BE2C (cell line): ENCODE measurements at regions not wholly inside any gene's neighbourhood (a gene's known extent, or its start where the extent isn't known, plus 50 kb on each side); places are given as distances from the start of the nearest gene placed in this dataset.

Experiments
- DNase-seq: peaks from one replicate; pipeline ENCODE4 v3.0.0-alpha.2; 2020
- H3K27me3 ChIP-seq: fragments of 250-450 bp; sonication (Bioruptor Pico); 2 replicates; pipeline ENCODE4 v1.5.1; 2020; ENCODE audit warnings: mild to moderate bottlenecking
- H3K36me3 ChIP-seq: fragments of 250-450 bp; sonication (Bioruptor Pico); 2 replicates; pipeline ENCODE4 v1.5.1; 2020; ENCODE audit warnings: mild to moderate bottlenecking
- H3K4me1 ChIP-seq: fragments of 250-450 bp; sonication (Bioruptor Pico); 2 replicates; pipeline ENCODE4 v1.5.1; 2020
- H3K4me3 ChIP-seq: 2 replicates; pipeline ENCODE4 v1.5.1; 2011; ENCODE audit warnings: low read depth, low read length
- H3K9me3 ChIP-seq: fragments of 250-450 bp; sonication (Bioruptor Pico); 2 replicates; pipeline ENCODE4 v1.5.1; 2020
- TF ChIP-seq, protein P1 (sequence below): IDR thresholded peaks from 2 replicates; pipeline ENCODE4 v1.5.1; 2012; ENCODE audit warnings: mild to moderate bottlenecking, low read depth, low read length

GRCh38 chr16:66135838-66136237, 230.7 kb upstream of the CDH5 start:
- H3K9me3 ChIP-seq: no peaks in the 10 kb centered on the region
- H3K36me3 ChIP-seq: no peaks in the 10 kb centered on the region
- peaks cover 3% of the 10 kb centered on the region; the same call in 1 of the 2 replicates for H3K4me1 ChIP-seq
- TF ChIP-seq, protein P1, sequence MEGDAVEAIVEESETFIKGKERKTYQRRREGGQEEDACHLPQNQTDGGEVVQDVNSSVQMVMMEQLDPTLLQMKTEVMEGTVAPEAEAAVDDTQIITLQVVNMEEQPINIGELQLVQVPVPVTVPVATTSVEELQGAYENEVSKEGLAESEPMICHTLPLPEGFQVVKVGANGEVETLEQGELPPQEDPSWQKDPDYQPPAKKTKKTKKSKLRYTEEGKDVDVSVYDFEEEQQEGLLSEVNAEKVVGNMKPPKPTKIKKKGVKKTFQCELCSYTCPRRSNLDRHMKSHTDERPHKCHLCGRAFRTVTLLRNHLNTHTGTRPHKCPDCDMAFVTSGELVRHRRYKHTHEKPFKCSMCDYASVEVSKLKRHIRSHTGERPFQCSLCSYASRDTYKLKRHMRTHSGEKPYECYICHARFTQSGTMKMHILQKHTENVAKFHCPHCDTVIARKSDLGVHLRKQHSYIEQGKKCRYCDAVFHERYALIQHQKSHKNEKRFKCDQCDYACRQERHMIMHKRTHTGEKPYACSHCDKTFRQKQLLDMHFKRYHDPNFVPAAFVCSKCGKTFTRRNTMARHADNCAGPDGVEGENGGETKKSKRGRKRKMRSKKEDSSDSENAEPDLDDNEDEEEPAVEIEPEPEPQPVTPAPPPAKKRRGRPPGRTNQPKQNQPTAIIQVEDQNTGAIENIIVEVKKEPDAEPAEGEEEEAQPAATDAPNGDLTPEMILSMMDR: no peak
- H3K4me3 ChIP-seq: no peak overlapping the region
- DNase-seq: no peak
- no peaks in the 10 kb centered on the region for H3K27me3 ChIP-seq

- no peak overlapping the region for H3K4me3 ChIP-seq
- no peaks in the 10 kb centered on the region for H3K27me3 ChIP-seq
- no peaks in the 10 kb centered on the region for H3K9me3 ChIP-seq
- peaks cover 3% of the 10 kb centered on the region; the same call in 1 of the 2 replicates for H3K4me1 ChIP-seq
- TF ChIP-seq, protein P1: no peak
- no peaks in the 10 kb centered on the region for H3K36me3 ChIP-seq
- DNase-seq: no peak
These were observed 231.1 kb upstream of the CDH5 start for GRCh38 chr16:66135421-66135831.

DNA sequence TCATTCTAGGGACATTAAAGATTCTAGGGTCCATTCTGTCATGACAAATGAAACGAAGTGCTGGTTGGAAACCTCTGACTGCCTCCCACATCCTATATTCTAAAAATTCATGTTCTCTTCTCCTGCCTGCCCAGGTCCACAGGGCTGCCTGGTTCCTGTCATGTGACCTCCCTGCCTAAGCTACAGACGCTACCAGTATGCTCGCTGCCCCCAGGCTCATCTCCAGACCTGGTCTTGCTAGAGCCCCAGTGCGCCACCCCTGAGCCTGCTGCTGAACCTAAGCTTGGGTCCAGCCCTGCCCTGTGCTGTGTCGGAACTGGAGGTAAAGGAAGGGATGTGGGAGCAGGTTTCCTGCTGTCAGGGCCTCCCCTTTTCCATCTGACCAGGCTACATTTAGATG, 231.6 kb upstream of the CDH5 start:
- Histone ChIP-seq H3K27me3 (no peaks in the 10 kb centered on the region), H3K4me1 (peaks cover 3% of the 10 kb centered on the region; the same call in 1 of the 2 replicates), H3K36me3 (no peaks in the 10 kb centered on the region), H3K9me3 (no peaks in the 10 kb centered on the region), H3K4me3 (no peak overlapping the region)
- TF ChIP-seq, protein P1: no peak
- DNase-seq: peak; percentile 28

GRCh38 chr16:66133643-66134338, 232.7 kb upstream of the CDH5 start:
- TF ChIP-seq, protein P1: no peak
- Histone ChIP-seq H3K4me3 (no peak overlapping the region), H3K27me3 (no peaks in the 10 kb centered on the region), H3K9me3 (no peaks in the 10 kb centered on the region), H3K36me3 (no peaks in the 10 kb centered on the region), H3K4me1 (peaks cover 3% of the 10 kb centered on the region; the same call in 1 of the 2 replicates)
- DNase-seq: no peak

DNA sequence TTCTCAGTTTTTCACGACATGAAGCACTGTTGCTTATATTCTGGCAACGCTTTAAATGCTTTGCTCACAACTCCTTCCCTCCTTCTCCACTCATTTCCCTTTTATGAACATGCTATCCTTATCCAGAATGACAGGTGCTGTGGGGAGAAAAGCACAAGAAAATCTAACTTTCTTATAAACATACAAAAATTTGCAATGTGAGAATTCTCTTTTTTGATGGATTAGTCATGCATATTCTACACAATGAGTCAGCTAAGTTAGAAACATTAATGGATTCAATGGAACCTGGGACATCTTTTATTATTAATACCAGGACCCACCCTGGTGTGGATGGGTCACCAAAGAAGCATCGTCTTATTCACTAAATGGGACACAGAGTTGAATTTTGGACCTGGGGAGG, 234.6 kb upstream of the CDH5 start:
- no peaks in the 10 kb centered on the region for H3K36me3 ChIP-seq
- TF ChIP-seq, protein P1: no peak
- peaks cover 3% of the 10 kb centered on the region for H3K4me1 ChIP-seq

DNA sequence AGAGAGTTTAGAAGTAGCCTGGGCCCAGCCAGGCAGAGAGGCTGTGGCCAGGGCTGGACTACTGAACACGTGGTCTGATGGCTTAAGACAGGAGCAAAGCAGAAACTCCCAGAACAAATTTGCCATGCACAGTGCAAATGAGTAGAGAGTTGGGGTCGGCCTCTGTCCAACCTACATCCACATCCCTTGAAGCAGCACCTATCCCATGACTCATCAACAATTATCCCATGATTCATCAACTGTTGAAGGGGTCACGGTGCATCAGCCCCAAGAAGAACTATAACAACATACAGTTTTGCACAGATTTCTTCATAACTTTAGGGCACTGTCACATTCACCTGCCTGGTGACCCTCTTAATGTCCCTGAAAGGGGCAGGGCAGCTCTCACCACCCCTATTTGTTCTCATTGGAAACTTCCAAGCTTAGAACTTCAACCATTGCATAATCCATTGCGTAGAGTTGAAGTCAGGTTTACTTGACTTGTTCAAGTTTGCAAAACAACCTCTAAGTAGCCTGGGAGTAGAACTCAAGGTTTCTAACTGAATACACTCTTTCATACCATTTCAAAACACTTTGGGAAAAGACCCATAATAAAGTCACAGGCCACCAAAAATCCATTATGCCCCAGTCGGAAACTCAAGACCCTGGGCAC, 235.2 kb upstream of the CDH5 start:
- DNase-seq: no peak
- Histone ChIP-seq H3K9me3 (no peaks in the 10 kb centered on the region), H3K4me3 (no peak overlapping the region), H3K36me3 (no peaks in the 10 kb centered on the region), H3K4me1 (peaks cover 3% of the 10 kb centered on the region), H3K27me3 (peaks cover 12% of the 10 kb centered on the region)
- TF ChIP-seq, protein P1: no peak

More for the DNA sequence above, 234.6 kb upstream of the CDH5 start:
- no peak for DNase-seq
- no peak overlapping the region for H3K4me3 ChIP-seq
- H3K27me3 ChIP-seq: peaks cover 12% of the 10 kb centered on the region
- no peaks in the 10 kb centered on the region for H3K9me3 ChIP-seq
